Iris pigment epithelial cell (primary cell): ENCODE measurements at regions not wholly inside any gene's neighbourhood (a gene's known extent, or its start where the extent isn't known, plus 50 kb on each side); places are given as distances from the start of the nearest gene placed in this dataset.

Experiments
- DNase-seq: peaks from one replicate; pipeline ENCODE4 v3.0.0-alpha.2; 2011; ENCODE audit warnings: low read depth

DNA sequence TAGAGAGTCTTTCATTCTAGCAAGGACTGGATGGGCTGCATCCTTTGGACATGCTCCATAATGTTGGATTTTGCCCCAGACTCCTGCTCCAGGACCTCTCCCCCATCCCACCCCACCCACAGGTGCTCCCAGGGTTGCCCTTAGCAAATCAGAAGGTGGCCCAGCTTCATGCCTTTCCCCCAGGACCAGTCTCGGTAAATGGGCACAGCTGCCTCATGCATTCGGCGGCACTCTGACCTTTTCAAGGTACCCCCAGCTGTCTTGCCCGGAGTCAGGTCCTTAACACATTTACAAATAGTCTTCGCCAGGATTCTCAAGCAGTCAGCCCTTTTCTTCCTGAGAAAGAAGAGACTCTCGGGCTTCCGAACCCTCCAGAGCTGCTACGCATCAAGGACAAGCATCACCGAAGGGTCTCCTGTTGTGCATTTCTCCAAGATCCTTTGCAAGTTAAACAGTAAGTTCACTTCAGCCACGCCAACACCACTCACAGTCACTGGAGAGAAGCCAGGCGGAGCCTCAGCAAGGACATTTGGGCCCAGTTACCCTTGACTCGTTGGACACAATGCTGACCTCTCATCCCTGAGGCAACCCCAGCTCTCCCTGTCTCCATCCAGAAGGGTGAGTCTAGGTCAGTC is 287.8 kb downstream of the FAM43A start:
- DNase-seq: no peak

DNA sequence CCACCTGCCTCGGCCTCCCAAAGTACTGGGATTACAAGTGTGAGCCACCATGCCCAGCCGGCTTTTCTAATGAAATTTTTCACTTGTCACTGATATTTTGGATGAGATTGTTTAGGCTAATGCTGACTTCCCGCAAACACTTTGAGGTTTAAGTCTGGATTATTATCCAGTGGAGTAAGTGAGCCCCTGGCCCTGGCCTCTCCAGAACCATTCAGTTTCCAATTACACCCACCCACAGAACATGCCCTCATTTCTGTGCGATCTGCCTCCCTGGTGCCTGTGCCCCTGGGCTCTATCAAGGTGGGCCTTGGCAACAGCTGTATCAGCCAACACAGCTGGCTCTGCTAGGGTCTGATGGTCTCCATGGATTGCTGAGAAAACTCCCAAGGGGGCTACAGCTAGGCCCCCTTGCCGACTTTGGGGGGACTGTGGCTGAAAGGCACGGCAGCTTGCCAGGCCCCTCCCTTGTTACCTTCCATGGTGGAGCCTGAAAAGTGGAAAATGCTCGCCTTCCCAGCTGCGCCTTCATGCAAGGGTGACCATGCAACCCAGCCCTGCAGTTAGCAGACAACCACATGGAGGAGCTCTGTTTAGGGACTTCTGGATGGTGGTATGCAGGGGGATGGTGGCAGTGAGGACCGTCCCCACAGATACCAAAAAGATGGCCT is 288.9 kb downstream of the FAM43A start:
- DNase-seq: no peak

- no peak for DNase-seq
These were observed 290.4 kb downstream of the FAM43A start for GRCh38 chr3:194976049-194976451.

DNA sequence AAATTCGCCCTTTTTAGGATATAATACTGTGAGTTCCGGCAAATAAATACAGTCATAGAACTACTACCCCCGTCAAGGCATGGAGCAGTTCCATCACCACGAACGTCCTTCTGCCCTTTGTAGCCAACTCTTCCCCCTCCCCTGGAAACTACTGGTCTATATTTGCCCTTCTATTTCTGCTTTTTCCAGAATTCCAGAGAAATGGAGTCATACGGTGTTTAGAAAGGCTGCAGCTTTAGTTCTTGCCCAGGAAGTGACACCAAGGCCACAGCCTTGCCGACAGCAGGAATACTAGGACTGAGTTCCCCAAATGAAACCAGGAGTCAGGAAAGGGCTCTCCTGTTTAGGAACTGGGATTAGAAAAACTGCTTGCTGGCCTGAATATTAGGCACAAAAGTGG is 291.2 kb downstream of the FAM43A start:
- no peak for DNase-seq

DNA sequence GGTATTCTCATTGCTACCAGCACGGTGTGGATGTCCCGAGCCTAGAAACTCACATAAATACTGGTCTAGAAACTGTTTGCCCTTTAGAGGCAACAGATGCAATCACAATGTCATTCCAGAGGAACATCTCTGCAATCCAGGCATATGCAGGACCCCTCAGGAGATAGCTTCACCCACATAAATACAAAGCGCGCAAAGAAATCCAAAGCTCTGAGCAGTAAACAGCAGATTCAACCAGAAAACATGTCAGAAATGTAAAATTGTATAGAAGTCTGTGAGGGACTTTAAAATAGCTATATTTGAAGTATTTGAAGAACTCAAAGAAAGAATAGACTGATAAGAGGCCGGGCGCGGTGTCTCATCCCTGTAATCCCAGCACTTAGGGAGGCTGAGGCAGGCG is 291.7 kb downstream of the FAM43A start:
- DNase-seq: no peak

DNA sequence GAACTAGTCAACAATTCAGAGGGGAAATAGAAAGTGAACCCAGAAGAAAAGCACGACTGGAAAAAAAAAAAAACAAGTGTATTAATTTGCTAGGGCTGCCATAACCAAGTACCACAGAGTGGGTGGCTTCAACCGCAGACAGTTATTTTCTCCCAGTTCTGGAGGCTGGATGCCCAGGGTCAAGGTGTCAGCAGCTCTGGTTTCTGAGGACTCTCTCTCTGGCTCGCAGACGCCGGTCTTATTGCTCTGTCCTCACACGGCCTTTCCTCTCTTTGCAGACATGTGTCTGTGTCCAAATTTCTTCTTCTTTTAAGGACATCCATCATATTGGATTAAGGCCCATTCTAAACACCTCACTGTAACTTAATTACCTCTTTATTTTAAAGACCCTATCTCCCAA is 291.8 kb downstream of the XXYLT1 start:
- DNase-seq: no peak

DNA sequence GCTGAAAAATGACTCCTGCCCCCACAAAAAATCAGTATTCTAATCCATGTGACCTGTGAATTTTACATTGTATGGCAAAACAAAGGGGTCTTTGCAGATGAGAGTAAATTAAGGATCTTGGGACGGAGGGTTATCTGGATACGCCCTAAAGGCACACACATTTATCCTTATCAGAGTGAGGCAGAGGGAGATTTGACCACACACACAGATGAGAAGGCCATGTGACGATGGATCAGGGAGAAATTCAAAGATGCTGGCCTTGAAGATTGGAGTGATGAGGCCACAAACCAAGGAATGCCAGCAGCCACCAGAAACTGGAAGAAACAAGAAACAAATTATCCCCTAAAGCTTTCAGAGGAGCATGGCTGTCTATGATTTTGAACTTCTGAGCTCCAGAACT is 288.5 kb downstream of the XXYLT1 start:
- no peak for DNase-seq

- DNase-seq: no peak
These were observed 287.8 kb downstream of the XXYLT1 start for GRCh38 chr3:194983121-194983520.

DNA sequence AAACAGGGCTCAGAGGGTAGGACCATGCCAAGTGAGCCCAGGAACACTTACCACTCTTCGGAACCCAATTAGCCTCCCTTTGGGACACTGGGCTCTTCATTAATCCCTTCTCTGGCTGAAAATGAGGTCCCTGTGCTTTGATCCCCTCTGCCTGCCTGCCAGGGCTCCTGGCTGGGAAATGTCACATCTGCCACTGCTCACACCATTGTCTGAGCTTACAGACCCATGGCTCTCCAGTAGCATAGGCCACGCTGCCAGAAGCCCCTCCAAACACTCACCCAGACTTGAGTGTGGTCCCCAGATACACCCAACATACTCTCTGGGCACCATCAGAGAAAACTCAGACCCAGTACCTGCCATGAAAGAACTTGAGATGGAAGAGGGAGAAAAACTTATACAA is 287.3 kb downstream of the XXYLT1 start:
- no peak for DNase-seq

DNA sequence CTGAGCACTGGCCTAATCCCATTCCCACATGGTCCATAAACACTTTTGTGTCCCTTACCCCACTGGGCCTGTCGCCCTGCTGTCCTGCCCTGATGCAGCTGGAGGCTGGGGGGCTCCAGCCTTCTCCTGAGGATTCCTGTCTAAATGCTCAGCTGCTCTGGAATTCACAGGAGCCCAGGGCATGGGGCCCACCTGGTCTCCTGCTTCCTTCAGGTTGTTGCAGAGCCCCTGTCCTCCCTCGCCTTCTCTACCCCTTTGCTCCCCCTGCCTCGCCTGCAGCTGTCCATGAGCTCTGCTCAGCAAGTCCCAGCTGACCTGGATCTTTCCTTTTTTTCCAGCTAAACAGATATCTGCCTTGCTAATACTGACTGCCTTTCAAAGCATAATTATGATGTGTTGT is 286.9 kb downstream of the XXYLT1 start:
- no peak for DNase-seq

DNA sequence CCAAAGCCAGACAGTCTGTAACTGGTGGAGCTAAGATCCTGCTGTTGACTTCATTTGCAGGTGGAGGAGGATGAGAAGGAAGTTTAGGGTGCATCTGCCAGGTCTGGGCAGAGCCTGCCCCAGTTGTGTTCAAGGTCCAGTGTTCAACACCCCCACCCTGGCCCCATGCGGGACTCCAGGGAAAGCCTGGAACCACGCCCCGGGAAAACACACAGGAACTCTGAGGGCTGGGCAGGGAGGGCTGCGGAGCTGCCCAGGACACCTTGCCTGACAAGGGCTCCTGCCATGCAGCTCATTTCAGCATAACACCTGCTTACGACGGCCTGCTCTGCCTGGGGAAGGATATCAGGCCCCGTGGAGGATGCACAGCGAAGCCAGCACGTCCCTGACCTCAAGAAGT is 286.3 kb downstream of the XXYLT1 start:
- no peak for DNase-seq

- peak; percentile 44 for DNase-seq
These were observed 285.9 kb downstream of the XXYLT1 start for GRCh38 chr3:194985031-194985578.

GRCh38 chr3:194986208-194987043 is 284.5 kb downstream of the XXYLT1 start:
- no peak for DNase-seq

- DNase-seq: no peak
These were observed 283.1 kb downstream of the XXYLT1 start for GRCh38 chr3:194987571-194988494.

GRCh38 chr3:194988495-194989165 is 282.3 kb downstream of the XXYLT1 start:
- no peak for DNase-seq

DNA sequence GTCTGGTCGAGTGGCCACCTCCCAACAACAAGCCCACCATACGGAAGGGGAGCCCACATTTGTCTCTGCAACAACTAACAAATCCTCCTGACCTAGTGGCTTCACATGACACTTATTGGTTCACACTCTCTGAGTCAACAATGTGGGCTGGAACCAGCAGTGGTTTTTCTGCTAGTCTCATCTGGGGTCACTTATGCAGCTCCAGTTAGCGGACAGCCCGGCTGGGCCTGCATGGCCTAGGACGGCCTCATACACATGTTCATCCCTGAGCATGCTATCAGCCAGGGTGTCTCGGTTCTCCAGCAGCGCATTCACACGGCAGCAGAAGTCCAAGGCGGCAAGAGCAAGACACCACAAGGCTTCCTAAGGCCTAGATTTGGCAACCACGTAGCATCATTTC is 281.7 kb downstream of the XXYLT1 start:
- DNase-seq: no peak

DNA sequence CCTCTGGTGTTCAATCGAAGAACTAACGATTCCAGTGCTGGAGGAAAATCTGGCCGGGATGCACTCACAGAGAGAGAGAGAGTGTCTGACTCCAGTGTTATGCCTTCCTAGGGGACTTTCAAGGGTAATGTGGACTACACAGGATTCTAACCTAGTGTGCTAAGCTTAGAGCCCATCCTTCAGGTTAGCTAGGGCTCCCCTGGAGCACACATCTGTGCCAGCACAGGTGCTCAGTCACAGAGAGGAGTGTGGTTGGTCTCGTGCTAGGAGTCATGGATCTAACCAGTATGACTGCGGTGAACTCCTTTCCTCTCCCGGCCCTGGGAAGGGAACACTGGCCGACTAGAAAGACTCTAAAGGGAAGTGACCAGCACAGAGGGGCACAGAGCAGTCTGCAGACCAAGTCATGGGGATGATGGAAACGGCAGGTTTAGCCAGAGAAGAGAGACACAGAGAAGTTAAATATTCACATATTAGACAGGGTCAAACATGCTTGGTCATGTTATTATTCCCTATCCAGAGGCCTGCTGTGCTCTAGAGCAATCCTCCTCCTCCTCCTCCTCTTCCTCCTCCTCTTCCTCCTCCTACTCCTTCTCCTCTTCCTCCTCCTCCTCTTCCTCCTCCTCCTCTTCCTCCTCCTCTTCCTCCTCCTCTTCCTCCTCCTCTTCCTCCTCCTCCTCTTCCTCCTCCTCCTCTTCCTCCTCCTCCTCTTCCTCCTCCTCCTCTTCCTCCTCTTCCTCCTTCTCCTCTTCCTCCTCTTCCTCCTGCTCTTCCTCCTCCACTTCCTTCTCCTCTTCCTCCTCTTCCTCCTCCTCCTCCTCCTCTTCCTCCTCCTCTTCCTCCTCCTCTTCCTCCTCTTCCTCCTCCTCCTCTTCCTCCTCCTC is 280.3 kb downstream of the XXYLT1 start:
- DNase-seq: no peak

DNA sequence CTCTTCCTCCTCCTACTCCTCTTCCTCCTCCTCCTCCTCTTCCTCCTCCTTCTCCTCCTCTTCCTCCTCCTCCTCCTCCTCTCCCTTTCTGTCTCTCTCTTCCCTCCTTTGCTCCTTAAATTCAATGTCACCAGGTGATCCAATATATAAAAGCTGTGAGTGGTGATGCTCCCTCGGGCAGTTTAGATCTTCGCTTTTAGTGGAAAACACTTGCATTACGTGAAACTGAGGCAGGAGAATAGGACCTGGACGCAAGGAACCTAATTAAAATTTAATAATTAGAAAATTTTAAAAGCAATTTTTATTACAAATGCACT is 279.7 kb downstream of the XXYLT1 start:
- no peak for DNase-seq

DNA sequence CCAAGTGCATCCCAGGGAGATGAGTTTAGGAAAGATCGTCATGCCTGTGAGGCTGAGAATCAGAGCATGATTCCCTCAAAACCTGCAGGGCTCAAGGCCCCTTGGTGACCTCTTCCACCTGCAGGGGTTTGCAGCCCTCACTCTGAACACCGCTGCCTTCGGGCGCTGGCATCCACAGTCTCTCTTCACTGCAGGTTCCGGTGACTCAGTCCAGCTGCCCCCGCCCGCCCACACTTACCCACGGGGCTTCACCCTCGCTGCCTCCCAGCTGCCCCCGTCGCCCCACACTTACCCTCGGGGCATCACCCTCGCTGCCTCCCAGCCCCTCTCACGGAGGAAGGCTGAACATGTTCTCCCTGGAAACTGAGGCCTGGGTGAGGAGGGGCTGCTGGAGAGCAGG is 277.1 kb downstream of the XXYLT1 start:
- no peak for DNase-seq

DNA sequence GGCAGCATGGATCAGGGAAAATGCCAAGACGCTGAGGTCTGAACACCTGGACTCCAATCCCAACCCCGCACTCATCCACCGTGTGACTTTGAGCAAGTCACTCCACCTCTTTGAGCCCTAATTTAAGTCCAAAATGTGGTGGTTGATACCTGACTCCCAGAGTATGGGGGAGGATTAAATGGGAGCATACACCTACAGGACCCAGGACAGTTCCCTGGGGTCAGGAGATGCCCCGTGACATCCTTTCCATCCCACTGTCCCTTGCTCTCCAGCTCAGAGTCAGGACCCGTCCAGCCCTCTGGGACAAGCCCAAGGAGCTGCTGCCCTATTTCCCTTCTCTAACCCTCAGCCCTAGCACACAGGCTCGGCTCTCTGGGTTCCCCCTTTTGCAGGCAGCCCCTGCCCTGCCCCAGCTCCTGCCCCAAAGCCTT is 276.4 kb downstream of the XXYLT1 start:
- no peak for DNase-seq
